GDM1 (cell line): ENCODE measurements at regions not wholly inside any gene's neighbourhood (a gene's known extent, or its start where the extent isn't known, plus 50 kb on each side); places are given as distances from the start of the nearest gene placed in this dataset.

Experiments used
- DNase-seq: peaks from one replicate; lab custom pipeline; 2025; lab: John Stamatoyannopoulos, UW

- DNase-seq = no peak
These were observed 51.9 kb upstream of the TSPAN11 start for GRCh38 chr12:30874455-30875321.

- DNase-seq = no peak
These were observed 55.9 kb upstream of the TSPAN11 start for GRCh38 chr12:30870491-30871265.

GRCh38 chr12:30867415-30867814, 59.1 kb upstream of the TSPAN11 start:
- DNase-seq = no peak

- no peak for DNase-seq
These were observed 60.3 kb upstream of the TSPAN11 start for GRCh38 chr12:30866256-30866655.

GRCh38 chr12:30863839-30864238, 62.7 kb upstream of the TSPAN11 start:
- no peak for DNase-seq

- no peak for DNase-seq
These were observed 64.1 kb upstream of the TSPAN11 start for GRCh38 chr12:30862486-30862885.

GRCh38 chr12:30859226-30859625, 67.3 kb upstream of the TSPAN11 start:
- no peak for DNase-seq

- no peak for DNase-seq
These were observed 68.1 kb upstream of the TSPAN11 start for GRCh38 chr12:30858471-30858870.

- no peak for DNase-seq
These were observed 72.9 kb upstream of the TSPAN11 start for GRCh38 chr12:30853561-30854133.

GRCh38 chr12:30850684-30851083, 75.9 kb upstream of the TSPAN11 start:
- no peak for DNase-seq

GRCh38 chr12:30847259-30847658, 79.3 kb upstream of the TSPAN11 start:
- peak; percentile 33 for DNase-seq

GRCh38 chr12:30846776-30847175, 79.8 kb upstream of the TSPAN11 start:
- no peak for DNase-seq

- no peak for DNase-seq
These were observed 80.9 kb upstream of the TSPAN11 start for GRCh38 chr12:30845676-30846075.

- no peak for DNase-seq
These were observed 83.3 kb upstream of the TSPAN11 start for GRCh38 chr12:30843211-30843610.

- DNase-seq = no peak
These were observed 85.8 kb upstream of the TSPAN11 start for GRCh38 chr12:30840715-30841114.

GRCh38 chr12:30839643-30840220, 85.0 kb upstream of the CAPRIN2 start:
- no peak for DNase-seq

GRCh38 chr12:30837595-30837994, 82.8 kb upstream of the CAPRIN2 start:
- DNase-seq = no peak

- DNase-seq = no peak
These were observed 82.1 kb upstream of the CAPRIN2 start for GRCh38 chr12:30836656-30837445.

- no peak for DNase-seq
These were observed 80.5 kb upstream of the CAPRIN2 start for GRCh38 chr12:30835216-30835615.

GRCh38 chr12:30830751-30831150, 76.0 kb upstream of the CAPRIN2 start:
- no peak for DNase-seq

GRCh38 chr12:30829876-30830275, 75.1 kb upstream of the CAPRIN2 start:
- no peak for DNase-seq

GRCh38 chr12:30828686-30829085, 73.9 kb upstream of the CAPRIN2 start:
- DNase-seq = no peak
